HepG2 (cell line): ENCODE measurements at regions not wholly inside any gene's neighbourhood (a gene's known extent, or its start where the extent isn't known, plus 50 kb on each side); places are given as distances from the start of the nearest gene placed in this dataset.
"Not testable (repeated sequence)": the region's sequence is repeated elsewhere in the genome, so short reads cannot be mapped to it uniquely, and the experiment has no call there.

Source experiments
- ATAC-seq: fragments of 200-7000 bp; cut with Tn5 transposase; 3 replicates; pipeline ENCODE4 v1.9.1; 2020; ENCODE audit warnings: mild to moderate bottlenecking, moderate library complexity
- BruUV-seq: library from RNA; stranded (reverse); fragments of 400-500 nt; replicated peaks from 2 replicates; lab custom pipeline; 2021; lab: Mats Ljungman, UMichigan
- CTCF ChIA-PET: fragments of 300-600 bp; formaldehyde crosslinking; extraction: SDS; loops from one replicate; lab custom pipeline; 2021; ENCODE audit warnings: low total read pairs, inconsistent platforms, low intra/inter-chr PET ratio; lab: Yijun Ruan, JAX
- POLR2A ChIA-PET: fragments of 350-600 bp; sonication (Branson Sonifier 250); formaldehyde crosslinking; loops from one replicate; lab custom pipeline; 2020; ENCODE audit warnings: antibody characterized with exemption, inconsistent platforms; lab: Yijun Ruan, JAX
- DNase-seq: peaks from one replicate; pipeline ENCODE4 v3.0.0-alpha.2; 2015; ENCODE audit warnings: low spot score
- FAIRE-seq: peaks from 3 replicates; lab custom pipeline; 2011; peaks lifted over from hg19 to GRCh38; lab: Jason Lieb, UNC
- H2AFZ ChIP-seq: one replicate; pipeline ENCODE4 v1.6.1; 2011; ENCODE audit warnings: low read length, inconsistent platforms
- H3K27ac ChIP-seq: fragments of 300-600 bp; 3 replicates; pipeline ENCODE4 v1.8.0; 2011; ENCODE audit warnings: mixed run types, mild to moderate bottlenecking, mixed read lengths, low read length, inconsistent platforms; ENCODE audit not compliant: insufficient read depth; ENCODE audit errors: extremely low read length
- H3K27me3 ChIP-seq, 2 experiments: fragments of 200-600 bp in 1 of 2; 2 replicates in 1 of 2; 3 replicates in 1 of 2; pipeline versions ENCODE4 v1.6.0 to v1.8.0; 2011; ENCODE audit warnings: low read length in 2 of 2, mild to moderate bottlenecking in 2 of 2, moderate library complexity in 2 of 2, inconsistent platforms in 1 of 2; ENCODE audit not compliant: insufficient read depth in 2 of 2, control insufficient read depth in 1 of 2
- H3K36me3 ChIP-seq, 2 experiments: fragments of 200-600 bp in 1 of 2; replicated peaks in 1 of 2; 2 replicates in 1 of 2; 3 replicates in 1 of 2; pipeline versions ENCODE4 v1.5.1 to v1.8.0; 2011; ENCODE audit warnings: low read length in 2 of 2, inconsistent platforms in 1 of 2; ENCODE audit not compliant: insufficient read depth in 2 of 2, control insufficient read depth in 1 of 2
- H3K4me1 ChIP-seq: 2 replicates; pipeline ENCODE4 v1.5.1; 2012; ENCODE audit warnings: low read length, inconsistent platforms; ENCODE audit not compliant: insufficient read depth
- H3K4me2 ChIP-seq: 2 replicates; pipeline ENCODE4 v1.6.0; 2011; ENCODE audit warnings: low read depth, low read length, inconsistent platforms
- H3K4me3 ChIP-seq, 3 experiments: fragments of 200-600 bp in 1 of 3; sonication (generic), shearing (Covaris generic) in 1 of 3; replicated peaks in 1 of 3; 2 replicates each; pipeline ENCODE4 v1.5.1; 2011 to 2016; ENCODE audit warnings: low read length in 3 of 3, inconsistent platforms in 2 of 3, low read depth in 2 of 3, mild to moderate bottlenecking in 2 of 3, control low read depth in 1 of 3, mixed read lengths in 1 of 3; ENCODE audit not compliant: insufficient read depth in 1 of 3
- H3K79me2 ChIP-seq: one replicate; pipeline ENCODE4 v1.6.1; 2011; ENCODE audit warnings: low read length, inconsistent platforms; ENCODE audit not compliant: insufficient read depth
- H3K9ac ChIP-seq: 2 replicates; pipeline ENCODE4 v1.6.0; 2011; ENCODE audit warnings: mild to moderate bottlenecking, low read depth, low read length, inconsistent platforms; ENCODE audit not compliant: insufficient read depth
- H3K9me3 ChIP-seq: 2 replicates; pipeline ENCODE4 v1.5.1; 2012; ENCODE audit warnings: mild to moderate bottlenecking, low read length
- H4K20me1 ChIP-seq: 2 replicates; pipeline ENCODE4 v1.6.0; 2011; ENCODE audit warnings: inconsistent platforms, mild to moderate bottlenecking, low read length, moderate library complexity; ENCODE audit not compliant: insufficient read depth
- ELF1 ChIP-seq: sonication (generic); formaldehyde crosslinking; IDR thresholded peaks from 2 replicates; pipeline ENCODE4 v1.4.0; 2020; ENCODE audit warnings: missing genetic modification reagents
- ISX ChIP-seq: sonication (generic); formaldehyde crosslinking; conservative IDR thresholded peaks from 2 replicates; pipeline ENCODE4 v1.5.0; 2020; ENCODE audit warnings: missing genetic modification reagents
- KIAA2018 ChIP-seq: sonication (generic); formaldehyde crosslinking; IDR thresholded peaks from 2 replicates; pipeline ENCODE4 v1.5.0; 2020; ENCODE audit warnings: mild to moderate bottlenecking, missing genetic modification reagents, borderline replicate concordance
- MYC ChIP-seq: sonication (generic); formaldehyde crosslinking; IDR thresholded peaks from 2 replicates; pipeline ENCODE4 v1.9.0; 2021; ENCODE audit warnings: missing genetic modification reagents, borderline replicate concordance
- PRMT3 ChIP-seq: sonication (generic); formaldehyde crosslinking; IDR thresholded peaks from 2 replicates; pipeline ENCODE4 v1.8.1; 2022; ENCODE audit warnings: low read depth, mild to moderate bottlenecking, moderate library complexity, missing genetic modification reagents, borderline replicate concordance
- STAT5B ChIP-seq: sonication (generic); formaldehyde crosslinking; IDR thresholded peaks from 2 replicates; pipeline ENCODE4 v1.4.0; 2020; ENCODE audit warnings: missing genetic modification reagents
- ZFYVE20 ChIP-seq: sonication (generic); formaldehyde crosslinking; IDR thresholded peaks from 2 replicates; pipeline ENCODE4 v1.8.0; 2023; ENCODE audit warnings: low read depth, mild to moderate bottlenecking, moderate library complexity, missing genetic modification reagents, borderline replicate concordance
- ZNF136 ChIP-seq: sonication (generic); formaldehyde crosslinking; IDR thresholded peaks from 2 replicates; pipeline ENCODE4 v1.8.1; 2022; ENCODE audit warnings: low read depth, mild to moderate bottlenecking, moderate library complexity, missing genetic modification reagents
- WGBS: methylation state at CpG from one replicate; pipeline ENCODE4 v1.1.6; 2017; ENCODE audit warnings: low lambda C conversion rate; 5-methylcytosine and 5-hydroxymethylcytosine counted together
- in situ Hi-C: cut with HindIII; loops from 2 replicates; pipeline ENCODE4 v1.10.0; 2017; ENCODE audit warnings: low pct_unique_long_range_greater_than_20kb; ENCODE audit not compliant: extremely low pct_ligation_motif_present
- intact Hi-C: fragments of 100-400 bp; cut with micrococcal nuclease; formaldehyde crosslinking; loops from one replicate; pipeline ENCODE4 v1.10.0; 2022; ENCODE audit not compliant: unreplicated experiment

- H4K20me1 ChIP-seq: no peaks in the 10 kb centered on the region
- no peak overlapping the region for H3K4me2 ChIP-seq
- ATAC-seq: no peak
- no peak overlapping the region for H2AFZ ChIP-seq
- H3K27ac ChIP-seq: no peak overlapping the region
- no peaks in the 10 kb centered on the region for H3K36me3 ChIP-seq
- WGBS: 73% methylated on average over 26 of the region's 44 CpGs
- H3K4me3 ChIP-seq: no peak overlapping the region
- CTCF ChIA-PET: no interaction called here
- H3K9ac ChIP-seq: no peak overlapping the region
- intact Hi-C loops: no loop called here
- H3K79me2 ChIP-seq: no peaks in the 10 kb centered on the region
- no peak for FAIRE-seq
- no TSS peak for BruUV-seq
- TF ChIP-seq PRMT3 (CRISPR knock-in tag) (no peak), ZFYVE20 (no peak), STAT5B (no peak), MYC (CRISPR knock-in tag) (no peak), ZNF136 (no peak), ELF1 (CRISPR knock-in tag) (no peak), ISX (no peak), KIAA2018 (CRISPR knock-in tag) (no peak)
- TF ChIP-seq, all 625 proteins: peak for 0
- H3K4me1 ChIP-seq: no peaks in the 10 kb centered on the region
- in situ Hi-C loops: no loop called here
- H3K27me3 ChIP-seq: no peaks in the 10 kb centered on the region
- POLR2A ChIA-PET: no interaction called here
- no peak for DNase-seq
- peaks cover 78% of the 10 kb centered on the region for H3K9me3 ChIP-seq
Measured at GRCh38 chr7:56447864-56448693, 331.9 kb upstream of the NUPR2 start.

- POLR2A ChIA-PET, in situ Hi-C loops, FAIRE-seq, H3K36me3 ChIP-seq, ATAC-seq, DNase-seq, H3K4me2 ChIP-seq, BruUV-seq, H3K79me2 ChIP-seq, H3K27ac ChIP-seq, H3K27me3 ChIP-seq, H3K4me1 ChIP-seq, H4K20me1 ChIP-seq, CTCF ChIA-PET, H2AFZ ChIP-seq, intact Hi-C loops, H3K4me3 ChIP-seq, H3K9ac ChIP-seq, H3K9me3 ChIP-seq: not testable (repeated sequence)
- WGBS: 0% methylated on average over 1 of the region's 1 CpG
Measured at GRCh38 chr7:56420528-56420927, 304.3 kb upstream of the NUPR2 start.
